Caco-2 (cell line): ENCODE measurements at regions not wholly inside any gene's neighbourhood (a gene's known extent, or its start where the extent isn't known, plus 50 kb on each side); places are given as distances from the start of the nearest gene placed in this dataset.

ENCODE experiments used
- BruUV-seq: library from RNA; stranded (reverse); fragments of 400-500 nt; replicated peaks from 2 replicates; lab custom pipeline; 2021; lab: Mats Ljungman, UMichigan
- CTCF ChIA-PET: fragments of 300-600 bp; sonication (Branson Sonifier 250); formaldehyde crosslinking; loops from one replicate; lab custom pipeline; 2022; ENCODE audit warnings: antibody characterized with exemption; lab: Charles Lee
- POLR2A ChIA-PET: fragments of 300-600 bp; sonication (Branson Sonifier 250); formaldehyde crosslinking; loops from one replicate; lab custom pipeline; 2022; ENCODE audit warnings: antibody characterized with exemption; lab: Charles Lee
- DNase-seq, 2 experiments: peaks; one replicate each; pipeline versions ENCODE4 v3.0.0 to v3.0.0-alpha.2; 2020 to 2022
- H3K27me3 ChIP-seq: replicated peaks from 2 replicates; pipeline ENCODE4 v1.6.0; 2011; ENCODE audit warnings: low read length; ENCODE audit not compliant: control insufficient read depth, insufficient read depth
- H3K36me3 ChIP-seq: 2 replicates; pipeline ENCODE4 v1.5.1; 2011; ENCODE audit warnings: low read length; ENCODE audit not compliant: control insufficient read depth, insufficient read depth
- H3K4me1 ChIP-seq: fragments of 250-450 bp; sonication (Bioruptor Pico); 2 replicates; pipeline ENCODE4 v1.5.1; 2020; ENCODE audit warnings: mild to moderate bottlenecking
- H3K4me3 ChIP-seq: 2 replicates; pipeline ENCODE4 v1.5.1; 2011; ENCODE audit warnings: low read depth, mild to moderate bottlenecking, control low read depth, low read length
- H3K9me3 ChIP-seq: fragments of 250-450 bp; sonication (Bioruptor Pico); 2 replicates; pipeline ENCODE4 v1.5.1; 2020; ENCODE audit warnings: mild to moderate bottlenecking, moderate library complexity
- H3K27ac Mint-ChIP-seq: one replicate; pipeline ENCODE4 v1.8.0; 2022; ENCODE audit warnings: mixed read lengths; ENCODE audit not compliant: unreplicated experiment
- H3K27me3 Mint-ChIP-seq: one replicate; pipeline ENCODE4 v1.8.0; 2022; ENCODE audit warnings: mixed read lengths; ENCODE audit not compliant: insufficient read depth, unreplicated experiment
- H3K36me3 Mint-ChIP-seq: one replicate; pipeline ENCODE4 v1.8.0; 2022; ENCODE audit warnings: mild to moderate bottlenecking, mixed read lengths; ENCODE audit not compliant: insufficient read depth, unreplicated experiment
- H3K4me1 Mint-ChIP-seq: one replicate; pipeline ENCODE4 v1.8.0; 2022; ENCODE audit warnings: low read depth, mixed read lengths; ENCODE audit not compliant: unreplicated experiment
- H3K4me3 Mint-ChIP-seq: one replicate; pipeline ENCODE4 v1.8.0; 2022; ENCODE audit warnings: mild to moderate bottlenecking, moderate library complexity, mixed read lengths; ENCODE audit not compliant: unreplicated experiment
- H3K9me3 Mint-ChIP-seq: one replicate; pipeline ENCODE4 v1.8.0; 2022; ENCODE audit warnings: mixed read lengths; ENCODE audit not compliant: unreplicated experiment
- intact Hi-C: fragments of 100-400 bp; cut with micrococcal nuclease; formaldehyde crosslinking; loops from one replicate; pipeline ENCODE4 v1.10.0; 2022; ENCODE audit not compliant: unreplicated experiment
- TF ChIP-seq, protein P1 (sequence below), 2 experiments: fragments of 200-600 bp in 1 of 2; IDR thresholded peaks; 1 replicate in 1 of 2; 2 replicates in 1 of 2; pipeline versions ENCODE4 v1.5.1 to v1.8.0; 2011 to 2022; ENCODE audit warnings: antibody characterized with exemption in 1 of 2, control low read depth in 1 of 2, inconsistent platforms in 1 of 2, low read depth in 1 of 2, low read length in 1 of 2, mild to moderate bottlenecking in 1 of 2, moderate library complexity in 1 of 2; ENCODE audit not compliant: insufficient read depth in 1 of 2, severe bottlenecking in 1 of 2, unreplicated experiment in 1 of 2

DNA sequence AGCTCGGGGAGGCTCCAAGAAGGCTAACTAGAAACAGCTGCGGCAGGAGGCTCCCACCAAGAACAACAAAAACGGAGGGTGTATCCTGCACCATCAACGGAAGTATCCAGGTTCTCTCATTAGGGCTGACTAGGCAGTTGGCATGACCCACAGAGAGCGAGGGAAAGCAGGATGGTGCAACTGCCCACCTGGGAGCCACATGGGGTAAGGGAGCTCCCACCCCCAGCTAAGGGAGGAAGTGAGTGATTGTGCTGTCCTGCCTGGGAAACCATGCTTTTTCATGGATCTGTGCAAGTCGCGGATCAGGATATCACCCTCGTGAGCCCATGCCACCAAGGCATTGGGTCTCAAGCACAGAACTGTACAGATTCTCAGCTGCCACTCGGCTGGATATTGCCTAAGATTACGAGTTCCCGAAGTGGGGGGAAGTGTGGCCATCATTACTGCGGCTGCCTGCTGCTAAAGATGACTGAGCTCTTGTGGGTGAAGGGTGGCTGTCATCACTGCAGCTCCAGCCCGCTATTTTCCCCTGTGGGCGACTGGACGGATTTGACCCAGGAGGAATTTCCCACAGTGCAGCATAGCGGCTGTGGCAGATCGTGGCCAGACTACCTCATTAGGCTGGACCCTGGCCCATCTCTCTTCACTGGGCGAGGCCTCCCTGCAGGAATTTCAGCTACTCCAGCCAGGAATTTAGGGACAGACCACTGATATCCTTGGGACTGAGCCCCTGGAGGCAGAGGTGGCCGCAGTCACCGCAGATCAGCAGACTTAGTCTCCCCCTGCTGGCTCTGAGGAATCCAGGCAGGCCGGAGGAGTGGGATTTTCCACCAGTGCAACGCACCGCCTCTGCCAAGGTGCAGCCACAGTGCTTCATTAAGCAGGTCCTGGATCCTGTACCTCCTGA, 515.7 kb downstream of the FRK start:
- Mint-ChIP-seq H3K4me1 (no peaks in the 10 kb centered on the region), H3K36me3 (no peaks in the 10 kb centered on the region), H3K4me3 (no peak overlapping the region), H3K27me3 (peaks cover 5% of the 10 kb centered on the region), H3K27ac (no peak overlapping the region), H3K9me3 (no peaks in the 10 kb centered on the region)
- Histone ChIP-seq H3K4me3 (peak overlapping the region; percentile 9; the same call in 1 of the 2 replicates), H3K27me3 (no peaks in the 10 kb centered on the region), H3K36me3 (no peaks in the 10 kb centered on the region), H3K4me1 (no peaks in the 10 kb centered on the region), H3K9me3 (no peaks in the 10 kb centered on the region)
- no TSS peak for BruUV-seq
- TF ChIP-seq, protein P1, sequence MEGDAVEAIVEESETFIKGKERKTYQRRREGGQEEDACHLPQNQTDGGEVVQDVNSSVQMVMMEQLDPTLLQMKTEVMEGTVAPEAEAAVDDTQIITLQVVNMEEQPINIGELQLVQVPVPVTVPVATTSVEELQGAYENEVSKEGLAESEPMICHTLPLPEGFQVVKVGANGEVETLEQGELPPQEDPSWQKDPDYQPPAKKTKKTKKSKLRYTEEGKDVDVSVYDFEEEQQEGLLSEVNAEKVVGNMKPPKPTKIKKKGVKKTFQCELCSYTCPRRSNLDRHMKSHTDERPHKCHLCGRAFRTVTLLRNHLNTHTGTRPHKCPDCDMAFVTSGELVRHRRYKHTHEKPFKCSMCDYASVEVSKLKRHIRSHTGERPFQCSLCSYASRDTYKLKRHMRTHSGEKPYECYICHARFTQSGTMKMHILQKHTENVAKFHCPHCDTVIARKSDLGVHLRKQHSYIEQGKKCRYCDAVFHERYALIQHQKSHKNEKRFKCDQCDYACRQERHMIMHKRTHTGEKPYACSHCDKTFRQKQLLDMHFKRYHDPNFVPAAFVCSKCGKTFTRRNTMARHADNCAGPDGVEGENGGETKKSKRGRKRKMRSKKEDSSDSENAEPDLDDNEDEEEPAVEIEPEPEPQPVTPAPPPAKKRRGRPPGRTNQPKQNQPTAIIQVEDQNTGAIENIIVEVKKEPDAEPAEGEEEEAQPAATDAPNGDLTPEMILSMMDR (IDR thresholded peaks at IDR 0.05; ENCODE audit: insufficient read depth in 1 of 2, low read depth in 1 of 2, low read length in 1 of 2, severe bottlenecking in 1 of 2, unreplicated experiment in 1 of 2): peak; percentile 56 to 59
- CTCF ChIA-PET: no interaction called here
- POLR2A ChIA-PET: no interaction called here
- intact Hi-C loops: loop anchor here (2.0 kb wide), 1 partner anchor 794 kb away; no protein-coding TSS in a partner anchor
- peak; percentile 47 to 59 for DNase-seq

DNA sequence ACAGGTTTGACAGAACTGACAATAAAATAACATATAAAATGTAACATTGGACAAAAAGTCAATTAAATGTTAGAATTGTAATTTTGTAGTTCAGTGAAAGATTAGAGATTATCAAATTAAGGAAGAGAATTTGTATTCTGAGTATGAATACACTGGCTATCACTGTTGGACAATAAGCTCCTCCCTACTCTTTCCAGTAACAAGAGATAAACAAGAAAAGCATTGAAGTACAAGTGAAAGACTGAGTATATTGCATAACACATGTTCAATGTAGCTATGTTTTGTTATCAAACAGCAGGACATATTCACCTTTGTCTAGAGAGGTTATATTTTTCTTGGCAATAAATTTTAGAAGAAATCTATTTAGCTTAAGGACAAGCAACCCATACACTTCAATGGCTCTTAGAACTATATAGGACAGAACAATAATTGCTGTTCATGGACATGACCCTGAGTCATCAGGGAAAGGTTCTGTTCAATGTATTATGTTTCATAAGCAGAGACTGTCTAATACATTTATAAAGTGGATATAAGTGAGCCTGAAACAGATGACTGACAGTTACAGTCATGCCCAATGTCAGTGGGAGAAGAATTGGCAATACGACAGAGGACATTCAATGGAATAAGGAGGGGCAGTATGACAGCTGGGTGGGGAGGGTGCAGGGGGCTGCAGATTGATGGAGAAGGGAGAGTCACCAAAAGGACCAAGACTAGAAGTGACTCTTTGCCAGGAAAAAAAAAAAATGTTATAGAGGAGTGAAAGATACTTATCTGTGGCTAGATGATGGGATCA, 520.4 kb downstream of the FRK start:
- Mint-ChIP-seq H3K27ac (no peak overlapping the region), H3K4me3 (no peak overlapping the region), H3K36me3 (no peaks in the 10 kb centered on the region), H3K9me3 (no peaks in the 10 kb centered on the region), H3K27me3 (no peaks in the 10 kb centered on the region), H3K4me1 (no peaks in the 10 kb centered on the region)
- DNase-seq: no peak
- TF ChIP-seq, protein P1 (IDR thresholded peaks at IDR 0.05; ENCODE audit: insufficient read depth in 1 of 2, low read depth in 1 of 2, low read length in 1 of 2, severe bottlenecking in 1 of 2, unreplicated experiment in 1 of 2): no peak
- CTCF ChIA-PET: no interaction called here
- Histone ChIP-seq H3K4me1 (no peaks in the 10 kb centered on the region), H3K9me3 (no peaks in the 10 kb centered on the region), H3K36me3 (no peaks in the 10 kb centered on the region), H3K4me3 (no peak overlapping the region), H3K27me3 (no peaks in the 10 kb centered on the region)
- BruUV-seq: no TSS peak
- POLR2A ChIA-PET: no interaction called here
- intact Hi-C loops: no loop called here

DNA sequence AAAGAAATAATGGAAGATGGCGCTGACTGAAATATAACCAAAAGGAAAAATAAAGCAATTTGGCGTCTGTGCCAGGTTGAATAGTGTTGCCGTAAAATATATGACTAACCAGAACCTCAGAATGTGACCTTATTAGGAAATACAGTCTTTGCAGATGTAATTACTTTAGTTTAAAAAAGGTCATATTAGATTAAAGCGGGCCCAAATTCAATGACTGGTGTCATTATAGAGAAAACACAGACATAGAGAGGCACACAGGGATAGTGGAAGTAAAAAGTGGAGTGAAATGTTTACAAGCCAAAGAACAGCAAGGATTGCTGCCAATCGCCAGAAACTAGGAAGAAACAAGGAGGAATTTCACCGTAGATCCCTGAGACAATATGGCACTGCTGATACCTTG, 521.2 kb downstream of the FRK start:
- BruUV-seq: no TSS peak
- H3K27me3 ChIP-seq: no peaks in the 10 kb centered on the region
- H3K9me3 ChIP-seq: no peaks in the 10 kb centered on the region
- H3K4me3 Mint-ChIP-seq: no peak overlapping the region
- TF ChIP-seq, protein P1 (IDR thresholded peaks at IDR 0.05; ENCODE audit: insufficient read depth in 1 of 2, low read depth in 1 of 2, low read length in 1 of 2, severe bottlenecking in 1 of 2, unreplicated experiment in 1 of 2): no peak
- H3K27me3 Mint-ChIP-seq: no peaks in the 10 kb centered on the region
- ChIA-PET CTCF (no interaction called here), POLR2A (no interaction called here)
- H3K36me3 ChIP-seq: no peaks in the 10 kb centered on the region
- H3K27ac Mint-ChIP-seq: no peak overlapping the region
- no peaks in the 10 kb centered on the region for H3K9me3 Mint-ChIP-seq
- no peaks in the 10 kb centered on the region for H3K4me1 Mint-ChIP-seq
- no peak for DNase-seq
- intact Hi-C loops: no loop called here
- H3K36me3 Mint-ChIP-seq: no peaks in the 10 kb centered on the region
- H3K4me3 ChIP-seq: no peak overlapping the region
- no peaks in the 10 kb centered on the region for H3K4me1 ChIP-seq
